ENCODE measurements at regions not wholly inside any gene's neighbourhood (a gene's known extent, or its start where the extent isn't known, plus 50 kb on each side); places are given as distances from the start of the nearest gene placed in this dataset.

- peak; percentile 45 for DNase-seq
Observed at GRCh38 chr2:180124273-180125139, 117.4 kb upstream of the CWC22 start.

GRCh38 chr2:180122874-180123273 is 115.8 kb upstream of the CWC22 start:
- DNase-seq: no peak

- no peak for DNase-seq
Observed at GRCh38 chr2:180115675-180116074, 108.6 kb upstream of the CWC22 start.

- DNase-seq: no peak
Observed at GRCh38 chr2:180115269-180115668, 108.2 kb upstream of the CWC22 start.

GRCh38 chr2:180111901-180112300 is 104.8 kb upstream of the CWC22 start:
- DNase-seq: no peak

- DNase-seq: no peak
Observed at GRCh38 chr2:180110469-180110868, 103.4 kb upstream of the CWC22 start.

- DNase-seq: no peak
Observed at GRCh38 chr2:180101846-180102245, 94.7 kb upstream of the CWC22 start.

GRCh38 chr2:180099308-180099707 is 92.2 kb upstream of the CWC22 start:
- DNase-seq: no peak

GRCh38 chr2:180085144-180085543 is 78.0 kb upstream of the CWC22 start:
- DNase-seq: no peak

GRCh38 chr2:180077295-180077906 is 70.3 kb upstream of the CWC22 start:
- DNase-seq: peak; percentile 28

- DNase-seq: no peak
Observed at GRCh38 chr2:180075870-180076269, 68.8 kb upstream of the CWC22 start.

- DNase-seq: no peak
Observed at GRCh38 chr2:180071797-180072196, 64.7 kb upstream of the CWC22 start.

GRCh38 chr2:180063494-180064092 is 56.5 kb upstream of the CWC22 start:
- DNase-seq: no peak

GRCh38 chr2:180062178-180062577 is 55.1 kb upstream of the CWC22 start:
- no peak for DNase-seq

- DNase-seq: no peak
Observed at GRCh38 chr2:180061546-180061945, 54.4 kb upstream of the CWC22 start.

- DNase-seq: no peak
Observed at GRCh38 chr2:180061085-180061484, 54.0 kb upstream of the CWC22 start.

- no peak for DNase-seq
Observed at GRCh38 chr2:180058993-180059392, 51.9 kb upstream of the CWC22 start.

GRCh38 chr2:180057706-180058412 is 50.8 kb upstream of the CWC22 start:
- DNase-seq: no peak

Measured in NCI-H2029 treated with DMSO at 0.1 percent for 48 hours (cell line).